Heart right ventricle (tissue), 16 donors: ENCODE measurements at regions not wholly inside any gene's neighbourhood (a gene's known extent, or its start where the extent isn't known, plus 50 kb on each side); places are given as distances from the start of the nearest gene placed in this dataset.
"Not testable (repeated sequence)": the region's sequence is repeated elsewhere in the genome, so short reads cannot be mapped to it uniquely, and the experiment has no call there.

Experiments
- ATAC-seq, 8 donors: fragments of 200-7000 bp; cut with Tn5 transposase; one replicate each; pipeline ENCODE4 v1.9.1; 2020; ENCODE audit warnings: mild to moderate bottlenecking in 8 of 8, moderate library complexity in 8 of 8, moderate number of reproducible peaks in 1 of 8
- DNase-seq, 2 donors: peaks; one replicate each; pipeline ENCODE4 v3.0.0-alpha.2; 2020
- H3K27ac ChIP-seq, 10 donors: fragments of 200-600 bp; sonication (generic) in 2 of 10; one replicate each; pipeline versions ENCODE4 v1.5.0 to v1.8.0; 2020 to 2022; ENCODE audit warnings: mild to moderate bottlenecking in 3 of 10
- H3K27me3 ChIP-seq, 7 donors: fragments of 200-600 bp; one replicate each; pipeline ENCODE4 v1.8.0; 2021 to 2022; ENCODE audit warnings: mild to moderate bottlenecking in 2 of 7
- H3K36me3 ChIP-seq, 9 donors: fragments of 200-600 bp; sonication (generic) in 1 of 9; one replicate each; pipeline versions ENCODE4 v1.5.0 to v1.8.0; 2020 to 2022; ENCODE audit warnings: mild to moderate bottlenecking in 2 of 9
- H3K4me1 ChIP-seq, 9 donors: fragments of 200-600 bp; sonication (generic) in 1 of 9; one replicate each; pipeline versions ENCODE4 v1.5.0 to v1.8.0; 2020 to 2022; ENCODE audit warnings: mild to moderate bottlenecking in 4 of 9
- H3K4me3 ChIP-seq, 10 donors: fragments of 200-600 bp; sonication (generic) in 2 of 10; one replicate each; pipeline versions ENCODE4 v1.5.0 to v1.8.0; 2020 to 2022; ENCODE audit warnings: mild to moderate bottlenecking in 7 of 10, moderate library complexity in 2 of 10
- H3K9me3 ChIP-seq, 11 donors: fragments of 200-600 bp in 10 of 11; sonication (generic) in 2 of 11; one replicate each; pipeline versions ENCODE4 v1.5.0 to v1.8.0; 2013 to 2022; ENCODE audit warnings: mild to moderate bottlenecking in 2 of 11, control low read depth in 1 of 11, moderate library complexity in 1 of 11
- WGBS, 2 donors: extraction: QIAGEN DNeasy Blood & Tissue Kit; methylation state at CpG; one replicate each; pipeline ENCODE4 v1.1.7; 2013; ENCODE audit warnings: inconsistent platforms in 1 of 2; 5-methylcytosine and 5-hydroxymethylcytosine counted together
- intact Hi-C, 10 donors: fragments of 100-400 bp; cut with DNase I; formaldehyde crosslinking; loops; one replicate each; pipeline versions ENCODE4 v1.11.1 to v1.14.2; 2022
- TF ChIP-seq, protein P1 (sequence below), 9 donors: fragments of 200-600 bp; sonication (generic) in 2 of 9; IDR thresholded peaks; one replicate each; pipeline versions ENCODE4 v1.5.0 to v1.8.0; 2021 to 2022; ENCODE audit warnings: antibody characterized with exemption in 9 of 9, mild to moderate bottlenecking in 5 of 9, moderate library complexity in 1 of 9
- donor health status: Arrhythmogenic right ventricular cardiomyopathy.
- donor health status: ischemic (EF 13 %, LVEDD 7.1; RV severe dilation, severe dysfunction).
- donor health status: healthy with polysubstance abuse.
- donor health status: DM: no; HTN: yes; CAD: no.
- donor health status: DM: no; HTN: no; CAD: no.
- donor health status: ischemic (EF 25% LVEDD 6.9; RV normal size, moderate dysfunction).
- donor health status: ischemic (EF 25% LVEDD 5.7; RV mildly dilated, moderate dysfunction).
- donor health status: healthy.
- donor health status: DM: yes; HTN: yes; CAD: no.
- donor health status: Ischemic cardiomyopathy.
- donor health status: ischemic (EF 35%, LVEDD 5.7; RV mildly dilated, moderate dysfunction).
- donor health status: nonischemic (EF 11% LVEDD 7.7; RV severe dilation, severe dysfunction).
- donor health status: DM: yes; HTN: yes; CAD: no.
- donor health status: PGD.
- donor health status: ischemic (EF 29% LVEDD 5.4; RV normal size, mild dysfunction).
- donor health status: nonischemic (EF 23%, LVEDD 6.1; RV moderate dilation, normal function).

GRCh38 chr18:73101977-73102376 lies 234.2 kb upstream of the NETO1 start:
- Histone ChIP-seq H3K4me1 (no peaks in the 10 kb centered on the region), H3K4me3 (no peak overlapping the region), H3K27me3 (no peaks in the 10 kb centered on the region), H3K27ac (no peak overlapping the region), H3K9me3 (peaks cover 0 to 16% (median 0%) of the 10 kb centered on the region in 11 donors), H3K36me3 (no peaks in the 10 kb centered on the region)
- ATAC-seq, result no peak
- WGBS, 2 donors, result 95 to 99% methylated on average over 4 of the region's 4 CpGs
- intact Hi-C loops, result no loop called here
- no peak for DNase-seq
- TF ChIP-seq, protein P1, sequence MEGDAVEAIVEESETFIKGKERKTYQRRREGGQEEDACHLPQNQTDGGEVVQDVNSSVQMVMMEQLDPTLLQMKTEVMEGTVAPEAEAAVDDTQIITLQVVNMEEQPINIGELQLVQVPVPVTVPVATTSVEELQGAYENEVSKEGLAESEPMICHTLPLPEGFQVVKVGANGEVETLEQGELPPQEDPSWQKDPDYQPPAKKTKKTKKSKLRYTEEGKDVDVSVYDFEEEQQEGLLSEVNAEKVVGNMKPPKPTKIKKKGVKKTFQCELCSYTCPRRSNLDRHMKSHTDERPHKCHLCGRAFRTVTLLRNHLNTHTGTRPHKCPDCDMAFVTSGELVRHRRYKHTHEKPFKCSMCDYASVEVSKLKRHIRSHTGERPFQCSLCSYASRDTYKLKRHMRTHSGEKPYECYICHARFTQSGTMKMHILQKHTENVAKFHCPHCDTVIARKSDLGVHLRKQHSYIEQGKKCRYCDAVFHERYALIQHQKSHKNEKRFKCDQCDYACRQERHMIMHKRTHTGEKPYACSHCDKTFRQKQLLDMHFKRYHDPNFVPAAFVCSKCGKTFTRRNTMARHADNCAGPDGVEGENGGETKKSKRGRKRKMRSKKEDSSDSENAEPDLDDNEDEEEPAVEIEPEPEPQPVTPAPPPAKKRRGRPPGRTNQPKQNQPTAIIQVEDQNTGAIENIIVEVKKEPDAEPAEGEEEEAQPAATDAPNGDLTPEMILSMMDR (IDR thresholded peaks at IDR 0.05), result no peak

DNA sequence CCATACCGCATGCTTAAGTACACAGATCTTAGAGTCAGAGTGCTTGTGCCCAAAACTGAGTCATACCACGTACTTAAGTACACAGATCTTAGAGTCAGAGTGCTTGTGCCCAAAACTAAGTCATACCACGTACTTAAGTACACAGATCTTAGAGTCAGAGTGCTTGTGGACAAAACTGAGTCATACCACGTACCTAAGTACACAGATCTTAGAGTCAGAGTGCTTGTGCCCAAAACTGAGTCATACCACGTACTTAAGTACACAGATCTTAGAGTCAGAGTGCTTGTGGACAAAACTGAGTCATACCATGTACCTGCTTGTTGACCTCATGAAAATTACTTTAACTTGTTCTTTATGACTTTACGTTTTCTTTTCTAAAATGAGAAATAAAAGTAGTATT lies 233.7 kb upstream of the NETO1 start:
- ATAC-seq, intact Hi-C loops: not testable (repeated sequence)

GRCh38 chr18:73099759-73100158 lies 232.0 kb upstream of the NETO1 start:
- H3K4me3 ChIP-seq, result no peak overlapping the region
- intact Hi-C loops, result no loop called here
- H3K27me3 ChIP-seq, result no peaks in the 10 kb centered on the region
- no peaks in the 10 kb centered on the region for H3K36me3 ChIP-seq
- H3K27ac ChIP-seq, result no peak overlapping the region
- DNase-seq (no peak), ATAC-seq (no peak)
- H3K9me3 ChIP-seq, result peaks cover 0 to 16% (median 0%) of the 10 kb centered on the region in 11 donors
- H3K4me1 ChIP-seq, result no peaks in the 10 kb centered on the region
- 61% methylated on average over 2 of the region's 2 CpGs for WGBS, 2 donors
- TF ChIP-seq, protein P1 (IDR thresholded peaks at IDR 0.05), result no peak

More for the DNA sequence above, 233.7 kb upstream of the NETO1 start:
- not testable (repeated sequence) for H3K27ac ChIP-seq, DNase-seq, H3K4me1 ChIP-seq, H3K27me3 ChIP-seq, H3K4me3 ChIP-seq, H3K36me3 ChIP-seq
- 80 to 81% methylated on average over 6 of the region's 6 CpGs for WGBS, 2 donors
- peaks cover 0 to 16% (median 0%) of the 10 kb centered on the region in 11 donors for H3K9me3 ChIP-seq

DNA sequence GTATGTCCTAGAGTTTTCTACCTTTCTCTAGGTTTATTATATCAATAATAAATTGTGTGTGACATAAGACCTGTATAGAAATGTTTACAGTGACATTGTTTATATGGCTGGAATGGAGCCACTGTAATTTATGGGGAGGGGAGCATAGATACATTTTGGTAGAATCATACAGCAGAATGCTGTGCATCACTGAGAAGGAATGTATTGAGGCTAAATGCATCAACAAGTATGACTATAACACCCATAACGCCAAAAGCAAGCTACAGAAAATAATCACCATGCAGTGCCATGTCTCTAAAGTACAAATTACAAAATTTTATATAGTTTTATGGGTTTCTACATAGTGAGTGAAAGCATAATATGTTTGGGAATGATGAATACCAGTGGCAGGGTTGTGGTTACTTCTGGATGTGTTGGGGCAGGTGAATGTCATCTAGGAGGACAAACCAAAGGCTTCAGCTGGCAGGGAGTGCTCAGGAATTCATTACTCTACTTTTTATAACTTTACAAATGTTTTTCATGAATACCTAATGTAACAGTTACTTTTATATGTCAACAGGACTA lies 226.0 kb upstream of the NETO1 start:
- no peaks in the 10 kb centered on the region for H3K4me1 ChIP-seq
- 59 to 61% methylated on average over 1 of the region's 1 CpG for WGBS, 2 donors
- H3K4me3 ChIP-seq, result no peak overlapping the region

DNA sequence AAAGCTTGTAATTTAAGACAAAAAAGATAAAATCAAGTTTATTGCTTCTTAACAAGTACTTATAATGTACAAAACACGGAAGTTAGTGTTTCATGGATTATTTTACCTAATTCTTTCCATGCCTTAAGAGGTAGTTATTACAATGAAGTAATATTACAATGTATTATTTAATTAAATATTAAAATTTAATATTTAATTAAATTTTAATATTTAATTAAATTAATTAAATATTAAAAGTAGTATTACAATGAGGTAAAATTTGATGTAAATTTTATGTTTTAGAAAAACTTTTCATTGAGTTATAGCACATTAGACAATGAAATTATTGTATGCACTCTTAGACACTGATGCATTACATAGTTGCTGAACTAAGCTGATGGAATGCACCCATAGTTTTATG lies 220.7 kb upstream of the NETO1 start:
- no peak overlapping the region for H3K4me3 ChIP-seq
- H3K27me3 ChIP-seq, result no peaks in the 10 kb centered on the region
- TF ChIP-seq, protein P1 (IDR thresholded peaks at IDR 0.05), result no peak
- 82 to 84% methylated on average over 1 of the region's 1 CpG for WGBS, 2 donors
- H3K4me1 ChIP-seq, result no peaks in the 10 kb centered on the region
- DNase-seq (no peak), ATAC-seq (no peak)
- intact Hi-C loops, result no loop called here
- no peaks in the 10 kb centered on the region for H3K36me3 ChIP-seq
- peaks cover 0 to 32% (median 10%) of the 10 kb centered on the region in 11 donors for H3K9me3 ChIP-seq
- H3K27ac ChIP-seq, result no peak overlapping the region

More for the DNA sequence above, 226.0 kb upstream of the NETO1 start:
- no peak for DNase-seq
- intact Hi-C loops, result no loop called here
- Histone ChIP-seq H3K27me3 (no peaks in the 10 kb centered on the region), H3K9me3 (peaks cover 0 to 37% (median 10%) of the 10 kb centered on the region in 11 donors), H3K36me3 (no peaks in the 10 kb centered on the region), H3K27ac (no peak overlapping the region)
- TF ChIP-seq, protein P1 (IDR thresholded peaks at IDR 0.05), result no peak
- ATAC-seq, result no peak
